RWPE2 (cell line): ENCODE measurements at regions not wholly inside any gene's neighbourhood (a gene's known extent, or its start where the extent isn't known, plus 50 kb on each side); places are given as distances from the start of the nearest gene placed in this dataset.

Source experiments
- ATAC-seq: fragments of 200-7000 bp; cut with Tn5 transposase; 3 replicates; pipeline ENCODE4 v1.9.1; 2021; ENCODE audit warnings: low read depth
- DNase-seq: peaks from one replicate; pipeline ENCODE4 v3.0.0-alpha.2; 2020; ENCODE audit warnings: low spot score
- H3K27ac ChIP-seq: fragments of 450-650 bp; 2 replicates; pipeline ENCODE4 v1.5.1; 2017; ENCODE audit warnings: mild to moderate bottlenecking; ENCODE audit not compliant: poor library complexity, severe bottlenecking
- H3K27me3 ChIP-seq: fragments of 250-450 bp; sonication (Bioruptor Pico); 2 replicates; pipeline ENCODE4 v1.5.1; 2021; ENCODE audit warnings: mild to moderate bottlenecking, moderate library complexity; ENCODE audit not compliant: insufficient read depth, poor library complexity, severe bottlenecking
- H3K36me3 ChIP-seq: fragments of 250-450 bp; sonication (Bioruptor Pico); 2 replicates; pipeline ENCODE4 v1.5.1; 2020; ENCODE audit warnings: low read depth, mild to moderate bottlenecking, moderate library complexity
- H3K4me1 ChIP-seq: fragments of 250-450 bp; sonication (Bioruptor Pico); 2 replicates; pipeline ENCODE4 v1.5.1; 2021; ENCODE audit warnings: mild to moderate bottlenecking, moderate library complexity; ENCODE audit not compliant: insufficient read depth, poor library complexity, severe bottlenecking
- H3K4me3 ChIP-seq: fragments of 250-450 bp; sonication (Bioruptor Pico); 2 replicates; pipeline ENCODE4 v1.5.1; 2021; ENCODE audit warnings: mild to moderate bottlenecking, moderate library complexity; ENCODE audit not compliant: severe bottlenecking
- H3K9me3 ChIP-seq: fragments of 250-450 bp; sonication (Bioruptor Pico); 2 replicates; pipeline ENCODE4 v1.5.1; 2021; ENCODE audit warnings: mild to moderate bottlenecking, moderate library complexity; ENCODE audit not compliant: severe bottlenecking
- CTCF ChIP-seq: fragments of 450-650 bp; IDR thresholded peaks from one replicate; pipeline ENCODE4 v1.5.1; 2017; ENCODE audit warnings: mild to moderate bottlenecking, moderate library complexity; ENCODE audit not compliant: poor library complexity, severe bottlenecking

GRCh38 chr12:28027328-28027727 is 54.8 kb upstream of the PTHLH start:
- no peak for TF ChIP-seq CTCF
- peak overlapping the region; percentile 90 for H3K27ac ChIP-seq
- no peak overlapping the region for H3K4me3 ChIP-seq
- no peaks in the 10 kb centered on the region for H3K27me3 ChIP-seq
- no peak for ATAC-seq
- H3K9me3 ChIP-seq, result no peaks in the 10 kb centered on the region
- peaks cover 29% of the 10 kb centered on the region for H3K4me1 ChIP-seq
- DNase-seq, result no peak
- no peaks in the 10 kb centered on the region for H3K36me3 ChIP-seq

- Histone ChIP-seq H3K36me3 (no peaks in the 10 kb centered on the region), H3K9me3 (no peaks in the 10 kb centered on the region), H3K4me3 (no peak overlapping the region), H3K27ac (no peak overlapping the region), H3K27me3 (no peaks in the 10 kb centered on the region), H3K4me1 (peaks cover 34% of the 10 kb centered on the region)
- DNase-seq (no peak), ATAC-seq (no peak)
- no peak for TF ChIP-seq CTCF
Observed at GRCh38 chr12:28027947-28028724, 55.6 kb upstream of the PTHLH start.

GRCh38 chr12:28032811-28033537 is 60.4 kb upstream of the PTHLH start:
- DNase-seq (peak; percentile 64), ATAC-seq (peak; percentile 78)
- TF ChIP-seq CTCF, result no peak
- Histone ChIP-seq H3K4me3 (no peak overlapping the region), H3K27ac (peak overlapping the region; percentile 97), H3K36me3 (no peaks in the 10 kb centered on the region), H3K4me1 (peaks cover 42% of the 10 kb centered on the region), H3K9me3 (no peaks in the 10 kb centered on the region), H3K27me3 (no peaks in the 10 kb centered on the region)

- H3K4me1 ChIP-seq, result peaks cover 42% of the 10 kb centered on the region
- no peak for TF ChIP-seq CTCF
- peak overlapping the region; percentile 97 for H3K27ac ChIP-seq
- DNase-seq (no peak), ATAC-seq (peak; percentile 74)
- H3K36me3 ChIP-seq, result no peaks in the 10 kb centered on the region
- no peaks in the 10 kb centered on the region for H3K9me3 ChIP-seq
- no peak overlapping the region for H3K4me3 ChIP-seq
- H3K27me3 ChIP-seq, result no peaks in the 10 kb centered on the region
Observed at GRCh38 chr12:28033538-28033915, 61.0 kb upstream of the PTHLH start.

- ATAC-seq, result no peak
- Histone ChIP-seq H3K36me3 (no peaks in the 10 kb centered on the region), H3K4me1 (peaks cover 42% of the 10 kb centered on the region), H3K4me3 (no peak overlapping the region), H3K27ac (peak overlapping the region; percentile 97), H3K9me3 (no peaks in the 10 kb centered on the region), H3K27me3 (no peaks in the 10 kb centered on the region)
- no peak for DNase-seq
- TF ChIP-seq CTCF, result no peak
Observed at GRCh38 chr12:28034271-28034670, 61.7 kb upstream of the PTHLH start.
